NCI-H748 (cell line): ENCODE measurements at regions not wholly inside any gene's neighbourhood (a gene's known extent, or its start where the extent isn't known, plus 50 kb on each side); places are given as distances from the start of the nearest gene placed in this dataset.
A peak's percentile ranks its signal among the peaks of the same experiment; 100 is the strongest.
"Not testable (repeated sequence)": the region's sequence is repeated elsewhere in the genome, so short reads cannot be mapped to it uniquely, and the experiment has no call there.

Experiments used
- DNase-seq: peaks from one replicate; lab custom pipeline; 2025; ENCODE audit not compliant: unreplicated experiment; lab: John Stamatoyannopoulos, UW

DNA sequence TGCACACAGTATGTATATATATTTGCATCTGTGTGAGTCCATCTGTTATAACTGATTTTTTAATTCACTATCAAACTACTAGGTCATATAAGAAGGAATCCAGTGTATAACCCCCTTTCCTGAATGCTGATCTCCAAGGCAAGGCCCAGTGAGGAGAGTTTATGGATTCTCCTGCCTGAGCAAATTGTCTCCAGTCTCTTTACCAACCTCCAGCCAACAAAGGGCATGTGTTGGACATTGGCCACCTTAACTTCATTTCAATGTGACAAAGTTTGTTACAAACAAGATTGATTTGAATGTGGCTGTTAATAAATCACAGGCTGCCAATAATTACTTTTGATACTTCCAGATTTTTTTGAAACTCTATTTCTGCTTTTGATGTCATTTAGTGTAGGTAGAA is 191.6 kb downstream of the HAO1 start:
- no peak for DNase-seq

DNA sequence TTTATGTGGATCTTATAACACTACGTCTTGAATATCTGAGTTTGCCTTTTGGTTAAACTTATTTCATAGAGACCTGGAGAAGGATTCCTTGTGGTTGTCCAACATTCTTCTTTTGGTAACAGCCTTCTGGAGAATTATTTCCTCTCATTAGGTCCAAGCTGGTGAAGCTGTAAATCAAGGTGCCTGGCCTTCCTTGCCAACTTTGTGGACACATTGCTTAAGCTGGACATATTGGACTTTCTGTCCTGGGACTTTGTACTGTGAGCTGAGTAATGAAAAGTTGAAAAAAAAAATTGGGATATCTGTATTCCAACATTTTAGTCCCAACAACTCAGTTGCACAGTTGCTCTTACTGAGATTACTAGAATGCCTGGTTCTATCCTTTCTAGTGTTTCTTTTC is 186.2 kb downstream of the HAO1 start:
- DNase-seq: no peak

DNA sequence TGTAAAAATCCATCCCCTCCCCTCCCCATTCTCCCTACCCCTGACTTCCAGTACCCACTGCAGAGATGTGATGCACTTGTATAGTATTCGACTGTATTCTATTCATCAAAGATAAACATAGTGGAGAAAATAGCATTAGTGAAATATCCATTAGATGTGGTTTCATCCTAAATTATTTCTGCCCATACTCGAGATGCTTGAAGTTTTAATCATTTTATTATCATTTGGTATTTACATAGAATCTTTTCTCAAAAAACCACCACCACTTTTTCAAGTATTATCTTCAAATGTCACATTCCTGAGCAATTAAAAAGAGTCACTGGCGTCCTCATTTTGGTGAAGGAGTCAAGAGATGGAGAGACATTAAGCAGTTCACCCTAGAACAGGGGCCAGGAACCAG is 181.9 kb downstream of the HAO1 start:
- no peak for DNase-seq

DNA sequence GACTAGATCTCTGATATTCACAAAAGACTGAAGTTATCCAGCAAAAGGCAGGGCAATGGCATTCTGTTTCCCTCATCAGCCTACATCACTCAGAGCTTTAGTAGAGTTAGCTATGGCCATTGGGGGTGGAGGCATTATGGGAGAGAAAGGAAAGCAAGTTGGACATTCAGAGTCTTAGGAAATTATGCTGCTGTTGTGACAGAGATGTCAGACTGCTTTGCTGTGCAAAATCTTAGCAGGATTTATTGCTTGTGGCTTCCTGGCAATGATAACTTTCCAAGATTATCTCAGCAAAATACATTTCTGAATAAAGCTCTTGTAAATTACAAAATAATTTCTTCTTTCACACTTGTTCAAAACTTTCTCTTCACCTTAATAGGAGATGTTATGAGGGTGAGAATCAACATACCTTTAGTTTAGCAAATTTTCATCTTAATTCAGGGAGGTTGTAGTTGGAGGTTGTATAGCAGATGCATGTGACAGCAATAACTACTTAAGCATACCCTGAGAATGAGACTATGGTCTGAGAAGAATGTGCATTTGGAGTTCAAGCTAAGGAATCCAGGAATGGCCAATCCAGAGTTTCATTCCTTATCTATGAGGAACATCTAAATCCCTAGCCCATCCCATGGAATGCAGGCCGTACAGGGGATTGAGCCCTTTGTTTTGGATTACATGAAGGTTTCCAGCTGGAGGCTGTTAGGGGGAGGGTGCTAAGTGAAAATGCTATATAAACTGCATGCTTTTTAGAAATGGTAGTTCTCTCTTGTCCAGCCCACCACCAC is 179.8 kb downstream of the HAO1 start:
- DNase-seq: no peak

DNA sequence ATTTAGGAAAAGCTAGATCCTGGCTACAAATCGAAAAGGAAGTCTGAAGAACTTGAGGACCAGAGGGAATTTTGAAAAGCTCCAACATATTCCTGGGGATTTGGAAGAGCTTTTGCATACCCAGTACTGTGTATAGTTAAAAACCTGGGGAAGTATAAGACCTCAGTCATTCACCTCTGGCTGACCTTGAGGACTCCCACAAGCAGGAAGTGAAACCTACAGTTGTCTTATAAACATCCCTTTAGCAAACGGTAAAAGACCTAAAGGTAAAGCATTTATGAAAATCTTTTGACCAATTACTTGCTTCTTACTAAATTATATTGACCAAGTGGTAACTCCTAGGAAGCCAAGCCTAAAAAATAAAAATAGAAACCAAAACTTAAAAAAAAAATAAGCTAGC is 175.0 kb downstream of the HAO1 start:
- no peak for DNase-seq

DNA sequence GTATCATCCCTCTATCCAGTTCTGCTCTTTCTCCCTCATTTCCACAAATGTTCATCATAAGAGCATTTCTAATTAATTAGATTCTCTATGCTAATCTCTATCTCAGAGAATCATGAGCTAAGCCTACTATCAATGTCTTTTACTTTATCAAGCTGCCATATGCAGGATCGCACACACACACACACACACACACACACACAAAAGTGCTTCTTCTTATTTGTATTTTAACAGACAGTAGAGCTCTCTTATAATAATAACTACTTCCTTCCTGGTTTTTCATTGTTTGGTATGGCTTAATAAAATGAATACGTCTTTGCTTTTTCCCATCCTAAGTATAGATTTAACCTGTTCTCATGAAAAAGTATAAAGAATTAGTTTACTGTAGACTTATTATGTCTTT is 170.2 kb downstream of the HAO1 start:
- peak; percentile 93 for DNase-seq

DNA sequence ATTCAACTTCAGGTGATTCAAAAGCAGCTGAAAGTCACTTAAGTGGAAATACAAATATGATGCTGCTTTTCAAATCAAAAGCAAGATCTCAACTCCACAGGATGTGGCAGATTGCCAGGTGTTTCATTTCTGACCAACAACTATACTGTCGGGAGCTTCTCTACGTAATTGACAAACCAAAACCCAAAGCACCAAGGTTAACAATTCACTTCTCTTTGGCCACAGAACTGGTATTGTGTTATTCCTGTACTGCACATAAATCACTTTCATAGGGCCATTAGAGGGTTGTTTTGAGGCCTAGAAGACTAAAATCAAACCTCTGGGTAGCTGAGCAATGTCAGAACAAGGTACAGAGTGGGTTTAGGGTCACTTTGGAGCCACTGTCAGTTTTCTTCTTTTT is 169.7 kb downstream of the HAO1 start:
- peak; percentile 100 for DNase-seq

DNA sequence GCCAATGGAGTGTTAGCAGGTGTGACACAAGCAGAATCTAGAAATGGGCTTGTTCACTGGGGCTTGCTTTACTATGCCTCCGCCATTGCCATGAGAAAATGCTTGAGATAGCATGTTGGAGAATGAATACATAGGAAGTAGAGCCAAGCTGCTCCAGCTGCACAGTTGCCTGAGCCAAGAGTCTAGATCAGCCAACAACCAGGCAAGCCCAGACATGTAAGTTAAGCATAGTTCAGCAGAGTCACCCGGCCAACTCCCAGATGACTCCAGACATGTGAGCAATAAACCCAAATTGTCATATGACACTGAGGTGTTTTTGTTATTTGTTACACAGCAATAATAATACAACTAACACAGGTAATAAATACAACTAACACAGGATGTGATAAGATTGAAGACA is 167.9 kb downstream of the HAO1 start:
- peak; percentile 81 for DNase-seq

DNA sequence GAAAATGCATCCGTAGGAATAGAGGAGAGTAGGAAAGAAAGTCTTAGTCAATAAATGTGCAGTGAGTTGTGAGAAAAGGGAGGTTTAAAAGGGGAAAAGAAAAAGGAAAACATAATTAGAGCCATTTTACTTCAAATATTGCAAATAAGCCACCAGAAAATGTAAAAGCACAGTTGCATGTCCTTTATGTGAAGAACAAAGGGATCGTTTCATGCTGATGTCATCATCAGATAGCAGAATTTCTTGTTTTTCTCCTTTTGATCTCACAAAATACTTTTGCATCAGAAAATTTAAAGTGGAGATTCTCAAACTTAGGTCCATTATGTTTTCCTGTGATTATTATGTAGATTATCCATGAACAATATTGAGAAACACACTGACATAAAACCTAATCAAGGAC is 166.7 kb downstream of the HAO1 start:
- no peak for DNase-seq

DNA sequence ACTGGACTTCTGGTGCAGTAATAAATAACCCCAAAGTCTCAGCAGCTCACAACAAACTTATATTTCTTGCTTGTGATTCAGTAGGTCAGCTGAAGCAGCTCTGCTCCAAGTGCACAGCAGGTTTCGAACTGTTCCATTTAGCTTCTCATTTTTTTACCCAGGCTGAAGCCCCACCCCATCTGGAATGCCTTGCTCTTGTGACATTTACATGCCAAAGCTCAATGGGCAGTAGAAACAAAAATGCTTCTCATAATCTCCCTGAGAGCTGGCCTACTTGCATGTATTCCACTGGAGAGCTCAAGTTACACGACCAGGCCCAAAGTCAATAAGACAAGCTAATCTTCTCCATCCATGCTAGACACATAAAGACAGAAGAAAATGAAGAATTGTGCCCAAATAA is 165.2 kb downstream of the HAO1 start:
- DNase-seq: peak; percentile 22

DNA sequence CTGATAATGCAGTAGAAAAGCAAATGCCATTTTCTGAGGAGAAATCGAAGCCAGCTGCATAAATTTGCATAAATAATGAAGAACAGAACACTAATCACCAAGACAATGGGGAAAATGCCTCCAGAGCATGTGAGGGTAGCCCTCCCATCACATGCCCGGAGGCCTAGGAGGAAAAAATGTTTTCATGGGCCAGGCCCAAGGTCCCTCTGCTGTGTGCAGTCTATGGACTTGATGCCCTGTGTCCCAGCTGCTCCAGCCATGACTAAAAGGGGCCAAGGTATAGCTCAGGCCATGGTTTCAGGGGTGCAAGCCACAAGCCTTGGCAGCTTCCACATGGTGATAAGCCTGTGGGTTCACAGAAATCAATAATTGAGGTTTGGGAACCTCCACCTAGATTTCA is 164.1 kb downstream of the HAO1 start:
- no peak for DNase-seq

DNA sequence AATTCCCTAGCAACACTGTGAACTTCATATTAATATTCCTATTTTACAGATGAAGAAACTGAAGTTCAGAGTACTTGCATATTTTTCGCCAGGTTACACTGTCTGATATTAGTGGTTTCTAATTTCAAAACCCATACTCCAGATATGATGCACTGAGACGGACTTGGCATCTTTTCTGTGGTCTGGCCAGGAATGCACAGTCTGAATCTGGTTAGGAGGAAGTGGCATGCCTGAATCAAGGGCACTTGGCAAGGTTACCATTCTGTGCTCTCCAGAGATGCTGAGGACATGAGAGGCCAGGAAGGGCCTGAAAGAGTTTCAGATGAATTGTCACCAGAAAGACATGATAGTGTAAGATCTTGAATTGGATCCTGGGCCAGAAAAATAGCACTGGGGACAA is 150.1 kb downstream of the HAO1 start:
- no peak for DNase-seq

DNA sequence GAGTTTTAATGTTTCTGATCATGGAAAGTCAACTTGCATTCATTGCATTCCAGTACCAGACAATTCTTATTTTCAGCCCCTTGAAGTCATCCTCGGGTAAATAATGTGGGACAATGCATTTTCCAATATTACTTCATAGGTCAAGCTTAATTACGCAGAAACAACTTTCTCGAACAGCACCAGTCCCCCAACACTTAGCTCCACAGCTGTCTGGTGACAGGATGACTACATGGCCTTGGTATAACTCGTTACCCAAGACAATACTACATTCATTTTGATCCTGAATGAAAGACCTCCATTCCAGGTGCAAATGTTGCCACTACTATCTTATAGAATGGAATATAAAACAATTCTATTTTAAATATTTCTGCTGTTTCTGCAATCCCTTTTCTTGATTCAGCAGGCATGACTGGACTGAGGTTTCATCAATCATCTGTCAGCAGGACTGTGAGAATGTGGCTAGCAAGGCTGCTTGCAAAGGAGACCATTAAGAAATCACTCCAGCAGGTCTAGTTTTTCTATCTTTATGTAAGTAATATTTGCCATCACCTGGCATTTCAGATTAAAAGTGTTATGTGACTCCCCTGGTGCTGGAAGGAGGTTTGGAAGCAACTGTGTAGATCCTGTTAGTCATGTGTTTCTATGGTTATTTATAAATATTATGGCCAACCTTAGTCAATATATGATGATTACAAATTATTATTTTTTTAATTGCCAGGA is 147.9 kb downstream of the HAO1 start:
- peak; percentile 32 for DNase-seq

DNA sequence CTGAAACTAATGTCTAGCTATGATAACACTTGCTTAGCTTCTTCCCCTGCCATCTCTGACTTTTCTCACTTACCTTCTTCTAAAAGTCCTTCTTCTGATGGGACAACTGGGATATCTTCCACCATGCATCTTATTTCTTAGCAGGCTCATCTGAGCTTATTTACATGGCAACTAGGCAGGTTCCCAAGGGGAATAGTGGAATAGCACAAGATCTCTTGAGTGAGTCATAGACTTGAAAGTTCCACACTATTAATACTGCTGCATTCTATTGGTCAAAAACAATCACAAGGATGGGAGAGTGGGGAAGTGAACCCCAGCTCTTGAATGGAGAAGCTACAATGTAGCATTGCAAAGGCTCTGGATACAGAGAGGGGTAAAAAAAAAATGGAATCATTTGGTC is 142.1 kb downstream of the HAO1 start:
- no peak for DNase-seq

DNA sequence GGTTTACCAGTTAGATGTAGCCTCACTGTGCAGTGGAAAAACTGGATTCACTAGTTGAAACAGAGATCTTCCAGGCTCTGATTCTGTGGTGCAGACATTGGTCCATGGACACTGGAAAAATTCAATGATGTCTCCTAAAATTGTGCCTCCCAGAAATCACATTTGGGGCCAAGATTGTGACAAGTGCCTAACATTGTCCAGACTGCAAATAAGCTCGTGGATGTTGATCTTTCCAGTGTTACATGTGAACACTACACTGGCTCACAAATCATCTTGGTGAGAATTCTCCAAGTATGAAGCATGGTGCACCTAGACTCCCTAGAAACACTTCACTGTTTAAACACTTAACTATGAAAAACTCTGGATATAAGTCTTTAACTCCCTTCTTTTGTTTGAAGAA is 140.4 kb downstream of the HAO1 start:
- DNase-seq: no peak

DNA sequence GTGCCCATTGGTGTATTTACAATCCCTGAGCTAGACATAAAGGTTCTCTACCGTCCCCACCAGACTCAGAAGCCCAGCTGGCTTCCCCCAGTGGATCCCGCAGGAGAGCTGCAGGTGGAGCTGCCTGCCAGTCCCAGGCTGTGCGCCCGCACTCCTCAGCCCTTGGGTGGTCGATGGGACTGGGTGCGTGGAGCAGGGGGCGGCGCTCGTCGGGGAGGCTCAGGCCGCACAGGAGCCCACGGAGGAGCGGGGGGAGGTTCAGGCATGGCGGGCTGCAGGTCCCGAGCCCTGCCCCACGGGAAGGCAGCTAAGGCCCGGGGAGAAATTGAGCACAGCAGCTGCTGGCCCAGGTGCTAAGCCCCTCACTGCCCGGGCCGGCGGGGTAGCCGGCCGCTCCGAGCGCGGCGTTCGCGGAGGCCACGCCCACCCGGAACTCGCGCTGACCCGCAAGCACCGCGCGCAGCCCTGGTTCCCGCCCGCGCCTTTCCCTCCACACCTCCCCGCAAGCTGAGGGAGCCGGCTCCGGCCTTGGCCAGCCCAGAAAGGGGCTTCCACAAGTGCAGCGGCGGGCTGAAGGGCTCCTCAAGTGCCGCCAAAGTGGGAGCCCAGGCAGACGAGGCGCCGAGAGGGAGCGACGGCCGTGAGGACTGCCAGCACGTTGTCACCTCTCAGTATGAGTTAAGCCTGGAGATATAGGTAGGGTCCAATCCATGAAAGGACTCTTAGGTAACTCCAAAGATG is 136.7 kb downstream of the HAO1 start:
- DNase-seq: not testable (repeated sequence)

DNA sequence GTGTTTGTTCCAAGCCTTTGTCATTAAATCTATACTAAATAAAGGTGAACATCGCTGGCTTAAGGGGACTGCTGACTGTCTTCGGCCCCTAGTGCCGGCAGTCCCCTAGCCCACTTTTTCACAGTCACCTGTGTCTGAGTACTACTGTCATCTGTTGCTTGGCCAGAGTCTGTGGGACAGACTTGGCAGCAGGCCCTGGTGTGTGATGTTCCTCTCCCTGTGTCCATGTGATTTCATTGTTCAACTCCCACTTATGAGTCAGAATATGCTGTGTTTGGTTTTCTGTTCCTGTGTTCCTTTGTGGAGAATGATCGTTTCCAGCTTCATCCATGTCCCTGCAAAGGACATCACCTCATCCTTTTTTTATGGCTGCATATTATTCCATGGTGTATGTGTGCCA is 133.4 kb downstream of the HAO1 start:
- DNase-seq: no peak

DNA sequence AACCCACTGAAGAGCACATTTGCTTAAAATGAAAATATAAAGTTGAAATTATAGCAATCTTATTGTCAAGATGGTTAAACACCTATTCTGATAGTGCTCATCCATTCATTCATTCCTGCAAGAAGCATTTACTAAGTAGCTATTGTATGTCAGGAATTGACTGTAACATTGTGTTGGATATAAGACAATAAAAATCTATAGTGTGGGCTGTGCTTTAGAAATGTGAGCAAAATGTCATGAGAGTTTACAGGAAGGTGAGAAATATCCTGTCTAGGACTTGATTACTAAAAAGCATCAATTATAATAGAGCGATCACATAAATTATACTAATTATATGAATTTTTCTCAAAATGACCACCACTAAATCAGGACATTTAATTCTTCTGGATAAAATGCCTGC is 123.0 kb downstream of the HAO1 start:
- DNase-seq: no peak

DNA sequence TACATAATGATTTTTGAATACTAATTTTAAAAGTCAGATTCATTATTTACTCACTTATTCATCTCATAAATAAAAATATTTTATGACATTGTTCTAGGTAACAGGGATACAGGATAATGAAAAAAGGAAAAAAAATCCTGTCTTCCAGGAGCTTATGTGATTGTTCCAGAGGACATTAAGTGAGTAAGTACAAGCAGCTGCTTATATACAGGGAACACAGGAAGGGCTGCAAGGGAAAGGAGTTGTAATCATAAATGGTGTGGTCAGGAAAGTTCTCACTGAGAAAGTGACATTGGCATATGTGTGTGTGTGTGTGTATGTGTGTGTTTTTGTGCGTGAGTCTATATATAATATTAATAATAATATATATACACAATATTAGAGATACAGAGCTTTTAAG is 121.8 kb downstream of the HAO1 start:
- no peak for DNase-seq

DNA sequence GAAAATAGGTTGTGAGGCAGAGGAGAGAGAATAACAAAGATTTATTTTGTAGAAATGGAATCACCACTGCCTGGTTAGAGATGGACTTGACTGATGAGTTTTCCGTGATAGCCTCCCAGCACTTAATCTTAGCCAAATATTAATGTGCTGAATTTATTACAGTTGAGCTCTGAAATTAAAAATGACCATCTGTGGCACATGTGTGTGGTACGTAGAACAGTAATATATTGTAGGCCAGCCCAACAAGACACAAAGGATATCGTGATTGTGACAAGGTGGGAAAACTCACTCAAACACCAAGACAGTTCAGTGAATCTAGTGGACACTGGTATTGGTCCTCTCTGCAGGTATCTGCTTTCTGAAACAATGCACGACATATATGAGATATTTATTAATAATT is 119.4 kb downstream of the HAO1 start:
- no peak for DNase-seq

DNA sequence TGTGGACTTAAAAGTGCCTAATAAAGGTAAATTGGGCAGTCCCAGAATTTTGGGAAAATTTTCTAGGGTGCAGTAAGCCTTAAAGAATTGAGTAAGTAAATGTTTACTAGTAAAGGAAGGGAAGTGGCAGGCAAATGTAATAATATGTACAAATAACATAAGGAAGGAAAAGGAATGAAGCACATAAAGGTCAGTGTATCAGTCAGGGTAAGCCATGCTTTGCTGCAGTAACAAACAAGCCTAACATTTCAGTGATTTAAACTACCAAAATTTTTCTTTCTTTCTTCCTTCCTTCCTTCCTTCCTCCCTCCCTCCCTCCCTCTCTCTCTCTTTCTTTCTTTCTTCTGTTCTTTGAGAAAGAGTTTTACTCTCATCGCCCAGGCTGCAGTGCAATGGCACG is 117.5 kb downstream of the HAO1 start:
- no peak for DNase-seq

DNA sequence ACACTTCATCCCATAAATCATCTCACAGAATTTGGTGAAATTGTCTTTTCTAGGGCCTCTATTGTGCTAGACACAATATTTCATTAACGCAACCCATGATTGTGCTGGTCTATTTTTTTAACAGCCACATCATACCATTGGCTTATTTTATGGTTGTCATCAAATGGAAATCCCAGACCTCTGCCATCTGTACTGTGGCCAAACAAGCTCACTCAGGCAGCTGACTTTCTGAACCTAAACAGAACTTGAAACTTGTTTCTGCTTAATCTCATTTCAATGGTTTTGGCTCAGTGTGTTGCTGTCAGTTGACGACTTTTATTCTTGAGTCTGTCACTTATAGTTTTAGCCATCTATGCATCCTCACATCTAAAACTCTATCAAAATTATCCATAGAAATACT is 111.8 kb downstream of the HAO1 start:
- no peak for DNase-seq
